Gastrocnemius medialis (tissue), 4 donors: ENCODE measurements at regions not wholly inside any gene's neighbourhood (a gene's known extent, or its start where the extent isn't known, plus 50 kb on each side); places are given as distances from the start of the nearest gene placed in this dataset.
"Not testable (repeated sequence)": the region's sequence is repeated elsewhere in the genome, so short reads cannot be mapped to it uniquely, and the experiment has no call there.

Experiments used
- CTCF ChIP-seq, 5 experiments: fragments of 450-650 bp in 3 of 5; fragments of 200-600 bp in 2 of 5; sonication (generic) in 2 of 5; IDR thresholded peaks in 4 of 5; conservative IDR thresholded peaks in 1 of 5; 1 replicate in 4 of 5; 2 replicates in 1 of 5; pipeline ENCODE4 v1.5.1; 2016 to 2019; ENCODE audit warnings: antibody characterized with exemption in 5 of 5, mild to moderate bottlenecking in 3 of 5, moderate library complexity in 3 of 5
- POLR2A ChIP-seq, 2 donors: fragments of 450-650 bp; IDR thresholded peaks; one replicate each; pipeline ENCODE4 v1.6.1; 2017; ENCODE audit warnings: antibody characterized with exemption in 2 of 2, mild to moderate bottlenecking in 2 of 2, moderate library complexity in 2 of 2

GRCh38 chr18:22717536-22717935, 215.6 kb upstream of the RBBP8 start:
- not testable (repeated sequence) for TF ChIP-seq CTCF (IDR thresholded peaks at IDR 0.05 in 4 of 5, conservative IDR thresholded peaks at IDR 0.05 in 1 of 5); POLR2A (IDR thresholded peaks at IDR 0.05)
